ENCODE measurements at regions not wholly inside any gene's neighbourhood (a gene's known extent, or its start where the extent isn't known, plus 50 kb on each side); places are given as distances from the start of the nearest gene placed in this dataset.

GRCh38 chr5:13331585-13331984 lies 612.9 kb downstream of the DNAH5 start:
- Histone ChIP-seq H3K23me2 (ENCODE audit: low read depth, low read length) (no peaks in the 10 kb centered on the region), H3K79me2 (ENCODE audit: control insufficient read depth in 1 of 2, insufficient read depth in 2 of 2, low read length in 2 of 2) (no peaks in the 10 kb centered on the region), H3K4me2 (ENCODE audit: insufficient read depth in 1 of 2, low read depth in 2 of 2, low read length in 2 of 2) (no peak overlapping the region), H3K27me3 (replicated peaks in 1 of 4; ENCODE audit: control insufficient read depth in 3 of 4, extremely low read depth in 1 of 4, insufficient read depth in 3 of 4, low read length in 3 of 4) (no peaks in the 10 kb centered on the region), H4K20me1 (replicated peaks in 1 of 2; ENCODE audit: control insufficient read depth in 1 of 2, insufficient read depth in 2 of 2, low read length in 2 of 2) (no peaks in the 10 kb centered on the region), H2BK5ac (ENCODE audit: low read depth, low read length) (no peak overlapping the region), H3K4me1 (replicated peaks in 1 of 4; ENCODE audit: control insufficient read depth in 3 of 4, insufficient read depth in 4 of 4, low read length in 3 of 4) (no peaks in the 10 kb centered on the region), H3K9ac (replicated peaks in 1 of 4; ENCODE audit: extremely low read depth in 1 of 4, low read depth in 3 of 4, low read length in 3 of 4) (no peak overlapping the region), H3K4me3 (ENCODE audit: extremely low read depth in 1 of 4, insufficient read depth in 2 of 4, low read depth in 3 of 4, low read length in 4 of 4) (no peak overlapping the region), H2BK15ac (ENCODE audit: low read length) (no peak overlapping the region), H4K91ac (replicated peaks; ENCODE audit: insufficient read length, low read length) (no peak overlapping the region), H3K14ac (ENCODE audit: insufficient read length) (no peak overlapping the region), H3K9me3 (ENCODE audit: insufficient read depth in 2 of 2, low read depth in 1 of 2, low read length in 1 of 2) (no peaks in the 10 kb centered on the region), H2BK120ac (replicated peaks; ENCODE audit: low read depth, low read length) (no peak overlapping the region), H3K27ac (ENCODE audit: low read depth, low read length) (no peak overlapping the region), H4K8ac (ENCODE audit: extremely low read depth, insufficient read depth, low read length) (no peak overlapping the region; the same call in 1 of the 2 replicates), H2BK20ac (ENCODE audit: low read length) (no peak overlapping the region), H2AK5ac (ENCODE audit: low read depth, low read length) (no peak overlapping the region), H3K79me1 (ENCODE audit: low read depth, low read length) (no peaks in the 10 kb centered on the region), H3K56ac (replicated peaks; ENCODE audit: insufficient read length, low read depth, low read length) (no peak overlapping the region), H2BK12ac (ENCODE audit: low read depth, low read length) (no peak overlapping the region), H3K4ac (replicated peaks; ENCODE audit: insufficient read length, low read depth, low read length) (no peak overlapping the region), H3K36me3 (ENCODE audit: control insufficient read depth in 2 of 4, insufficient read depth in 4 of 4, low read length in 3 of 4) (no peaks in the 10 kb centered on the region), H3K18ac (ENCODE audit: extremely low read depth, low read length) (no peak overlapping the region), H2AFZ (ENCODE audit: low read length) (no peak overlapping the region), H4K5ac (ENCODE audit: insufficient read length, low read depth, low read length) (no peak overlapping the region), H3K23ac (ENCODE audit: insufficient read length) (no peak overlapping the region)
- no peak for TF ChIP-seq CEBPB (IDR thresholded peaks at IDR 0.05; ENCODE audit: low read depth, low read length)
- 77% methylated on average over 6 of the region's 6 CpGs; no CpG with 5 or more reads in 1 of the 2 experiments for WGBS, 2 experiments (ENCODE audit: extremely low coverage in 1 of 2, insufficient coverage in 1 of 2, insufficient read length in 1 of 2, insufficient replicate concordance in 2 of 2, low coverage in 1 of 2, low lambda C conversion rate in 2 of 2, missing lambda C conversion rate in 1 of 2)
- POLR2A ChIA-PET (ENCODE audit: partially characterized antibody), result no interaction called here
- FAIRE-seq (no peak), DNase-seq (ENCODE audit: low read depth in 1 of 2, low spot score in 2 of 2) (no peak)
- CTCF ChIA-PET (ENCODE audit: partially characterized antibody), result interaction anchor here (0.6 kb wide), 1 partner anchor 513 kb away, joined by 3 read pairs; no protein-coding TSS in a partner anchor

All from H1 (cell line).